ENCODE measurements at regions not wholly inside any gene's neighbourhood (a gene's known extent, or its start where the extent isn't known, plus 50 kb on each side); places are given as distances from the start of the nearest gene placed in this dataset.

GRCh38 chr4:19368800-19369199 is 882.9 kb upstream of the SLIT2 start (continued):
- TF ChIP-seq MTA2 (IDR thresholded peaks at IDR 0.05; ENCODE audit: low read depth) (no peak), IRF5 (IDR thresholded peaks at IDR 0.05; ENCODE audit: borderline replicate concordance) (no peak)

GRCh38 chr4:19366916-19367315 is 884.8 kb upstream of the SLIT2 start:
- ChIA-PET CTCF (no interaction called here), POLR2A (no interaction called here), SMC1A (ENCODE audit: uncharacterized antibody, unreplicated experiment) (no interaction called here), RAD21 (ENCODE audit: unreplicated experiment) (no interaction called here)
- no peaks in the 10 kb centered on the region for H3K4me1 ChIP-seq (ENCODE audit: control insufficient read depth, insufficient read depth, low read length)
- H3K79me2 ChIP-seq (ENCODE audit: control insufficient read depth, insufficient read depth, low read length), result no peaks in the 10 kb centered on the region
- no peaks in the 10 kb centered on the region for H3K27me3 ChIP-seq (replicated peaks in 1 of 2; ENCODE audit: control insufficient read depth in 2 of 2, insufficient read depth in 2 of 2, low read length in 1 of 2)
- H3K27ac ChIP-seq (ENCODE audit: control insufficient read depth, insufficient read depth), result no peak overlapping the region
- no peak overlapping the region for H3K9ac ChIP-seq (ENCODE audit: control insufficient read depth, insufficient read depth, low read length)
- no TSS peak for BruUV-seq (replicated peaks)
- FAIRE-seq (no peak), ATAC-seq (no peak), DNase-seq (ENCODE audit: low read depth, low spot score) (no peak)
- no peak overlapping the region for H2AFZ ChIP-seq (ENCODE audit: control insufficient read depth, low read depth, low read length)
- H4K20me1 ChIP-seq (ENCODE audit: control insufficient read depth, insufficient read depth), result no peaks in the 10 kb centered on the region
- no peaks in the 10 kb centered on the region for H3K36me3 ChIP-seq (ENCODE audit: control insufficient read depth in 2 of 2, insufficient read depth in 2 of 2, low read length in 1 of 2)
- 27% methylated on average over 2 of the region's 2 CpGs for WGBS (ENCODE audit: insufficient coverage, insufficient replicate concordance, low lambda C conversion rate, missing lambda C conversion rate)
- H3K9me3 ChIP-seq (replicated peaks; ENCODE audit: control insufficient read depth, insufficient read depth, low read length), result no peaks in the 10 kb centered on the region
- in situ Hi-C loops (cut with MboI), result no loop called here
- H3K4me3 ChIP-seq, result no peak overlapping the region
- no peak overlapping the region for H3K4me2 ChIP-seq (ENCODE audit: control insufficient read depth, insufficient read depth)
- intact Hi-C loops (cut with micrococcal nuclease; ENCODE audit: unreplicated experiment), result no loop called here
- TF ChIP-seq ZBTB11 (CRISPR knock-in tag; IDR thresholded peaks at IDR 0.05), result no peak
- no peak for TF ChIP-seq ETV6 (conservative IDR thresholded peaks at IDR 0.05 in 1 of 2, IDR thresholded peaks at IDR 0.05 in 1 of 2; ENCODE audit: borderline replicate concordance in 1 of 2, low read depth in 1 of 2)
- TF ChIP-seq RELA (IDR thresholded peaks at IDR 0.05; ENCODE audit: borderline replicate concordance, partially characterized antibody), result no peak
- no peak for TF ChIP-seq ZNF592 (IDR thresholded peaks at IDR 0.05)
- no peak for TF ChIP-seq RCOR1 (conservative IDR thresholded peaks at IDR 0.05; ENCODE audit: low read depth, low read length)
- TF ChIP-seq NFYA (IDR thresholded peaks at IDR 0.05; ENCODE audit: borderline replicate concordance, low read depth, low read length), result no peak

All from GM12878 (cell line).